H1 (cell line): ENCODE measurements at regions not wholly inside any gene's neighbourhood (a gene's known extent, or its start where the extent isn't known, plus 50 kb on each side); places are given as distances from the start of the nearest gene placed in this dataset.

Source experiments
- CTCF ChIA-PET: fragments of 300-600 bp; sonication (Branson Sonifier 250); formaldehyde crosslinking; loops from one replicate; lab custom pipeline; 2021; ENCODE audit not compliant: partially characterized antibody; lab: Charles Lee
- POLR2A ChIA-PET: fragments of 300-600 bp; sonication (Branson Sonifier 250); formaldehyde crosslinking; loops from one replicate; lab custom pipeline; 2021; ENCODE audit warnings: inconsistent platforms; ENCODE audit not compliant: partially characterized antibody; lab: Charles Lee
- DNase-seq, 2 experiments: peaks; one replicate each; pipeline versions ENCODE4 v3.0.0 to v3.0.0-alpha.2; 2010 to 2022; ENCODE audit warnings: low spot score in 2 of 2, low read depth in 1 of 2, mixed read lengths in 1 of 2
- FAIRE-seq: peaks from 2 replicates; lab custom pipeline; 2011; peaks lifted over from hg19 to GRCh38; lab: Jason Lieb, UNC
- H2AFZ ChIP-seq: 2 replicates; pipeline ENCODE4 v1.8.1; 2012; ENCODE audit warnings: low read length, inconsistent platforms
- H2AK5ac ChIP-seq: 2 replicates; pipeline ENCODE4 v1.6.1; 2013; ENCODE audit warnings: low read depth, low read length
- H2BK120ac ChIP-seq: replicated peaks from 2 replicates; pipeline ENCODE3; 2013; ENCODE audit warnings: low read depth, low read length, inconsistent platforms
- H2BK12ac ChIP-seq: 2 replicates; pipeline ENCODE4 v1.6.1; 2013; ENCODE audit warnings: low read depth, low read length
- H2BK15ac ChIP-seq: 2 replicates; pipeline ENCODE4 v1.6.1; 2013; ENCODE audit warnings: low read length
- H2BK20ac ChIP-seq: 2 replicates; pipeline ENCODE4 v1.6.1; 2013; ENCODE audit warnings: low read length
- H2BK5ac ChIP-seq: 2 replicates; pipeline ENCODE4 v1.6.1; 2013; ENCODE audit warnings: low read depth, low read length
- H3K14ac ChIP-seq: 2 replicates; pipeline ENCODE4 v1.6.1; 2013; ENCODE audit warnings: inconsistent platforms; ENCODE audit not compliant: insufficient read length
- H3K18ac ChIP-seq: 2 replicates; pipeline ENCODE4 v1.6.1; 2013; ENCODE audit warnings: low read length; ENCODE audit errors: extremely low read depth
- H3K23ac ChIP-seq: 2 replicates; pipeline ENCODE4 v1.6.1; 2013; ENCODE audit warnings: inconsistent platforms; ENCODE audit not compliant: insufficient read length
- H3K23me2 ChIP-seq: 2 replicates; pipeline ENCODE4 v1.6.1; 2013; ENCODE audit warnings: low read depth, low read length
- H3K27ac ChIP-seq: 2 replicates; pipeline ENCODE4 v1.6.1; 2011; ENCODE audit warnings: low read depth, low read length, inconsistent platforms
- H3K27me3 ChIP-seq, 4 experiments: replicated peaks in 1 of 4; 1 replicate in 1 of 4; 2 replicates in 3 of 4; pipeline versions ENCODE4 v1.6.1 to v1.8.1; 2011 to 2013; ENCODE audit warnings: low read length in 3 of 4, mild to moderate bottlenecking in 3 of 4, inconsistent platforms in 2 of 4, mixed read lengths in 2 of 4, moderate library complexity in 1 of 4; ENCODE audit not compliant: control insufficient read depth in 3 of 4, insufficient read depth in 3 of 4; ENCODE audit errors: extremely low read depth in 1 of 4
- H3K36me3 ChIP-seq, 4 experiments: 2 replicates each; pipeline versions ENCODE4 v1.6.1 to v1.8.1; 2011 to 2013; ENCODE audit warnings: mild to moderate bottlenecking in 4 of 4, low read length in 3 of 4, moderate library complexity in 2 of 4, control low read depth in 1 of 4, inconsistent platforms in 1 of 4; ENCODE audit not compliant: insufficient read depth in 4 of 4, control insufficient read depth in 2 of 4
- H3K4ac ChIP-seq: replicated peaks from 2 replicates; pipeline ENCODE3; 2013; ENCODE audit warnings: low read length, low read depth, mixed read lengths, inconsistent platforms; ENCODE audit not compliant: insufficient read length
- H3K4me1 ChIP-seq, 4 experiments: replicated peaks in 1 of 4; 1 replicate in 1 of 4; 2 replicates in 3 of 4; pipeline versions ENCODE4 v1.6.1 to v1.8.1; 2011 to 2013; ENCODE audit warnings: low read length in 3 of 4, inconsistent platforms in 2 of 4, mixed read lengths in 1 of 4; ENCODE audit not compliant: insufficient read depth in 4 of 4, control insufficient read depth in 3 of 4
- H3K4me2 ChIP-seq, 2 experiments: 2 replicates each; pipeline versions ENCODE4 v1.6.1 to v1.8.1; 2011 to 2013; ENCODE audit warnings: low read depth in 2 of 2, low read length in 2 of 2, control low read depth in 1 of 2, inconsistent platforms in 1 of 2, mild to moderate bottlenecking in 1 of 2; ENCODE audit not compliant: insufficient read depth in 1 of 2
- H3K4me3 ChIP-seq, 4 experiments: fragments of 200-600, 300-600 bp in 1 of 4; sonication (generic), shearing (Covaris generic), sonication (Bioruptor Twin) in 1 of 4; 2 replicates each; pipeline versions ENCODE4 v1.5.1 to v1.8.1; 2011 to 2016; ENCODE audit warnings: low read length in 4 of 4, low read depth in 3 of 4, control low read depth in 2 of 4, inconsistent platforms in 2 of 4, mild to moderate bottlenecking in 2 of 4, mixed read lengths in 1 of 4, moderate library complexity in 1 of 4; ENCODE audit not compliant: insufficient read depth in 2 of 4; ENCODE audit errors: extremely low read depth in 1 of 4
- H3K56ac ChIP-seq: replicated peaks from 2 replicates; pipeline ENCODE3; 2013; ENCODE audit warnings: low read depth, mild to moderate bottlenecking, mixed read lengths, low read length, inconsistent platforms; ENCODE audit not compliant: insufficient read length
- H3K79me1 ChIP-seq: 2 replicates; pipeline ENCODE4 v1.6.1; 2013; ENCODE audit warnings: low read depth, low read length, control low read depth
- H3K79me2 ChIP-seq, 2 experiments: 2 replicates each; pipeline versions ENCODE4 v1.6.1 to v1.8.1; 2012 to 2013; ENCODE audit warnings: low read length in 2 of 2, mild to moderate bottlenecking in 2 of 2, inconsistent platforms in 1 of 2; ENCODE audit not compliant: insufficient read depth in 2 of 2, control insufficient read depth in 1 of 2
- H3K9ac ChIP-seq, 4 experiments: replicated peaks in 1 of 4; 1 replicate in 1 of 4; 2 replicates in 3 of 4; pipeline versions ENCODE4 v1.6.1 to v1.8.1; 2011 to 2013; ENCODE audit warnings: low read depth in 3 of 4, low read length in 3 of 4, control low read depth in 2 of 4, mild to moderate bottlenecking in 2 of 4, moderate library complexity in 2 of 4, inconsistent platforms in 1 of 4; ENCODE audit errors: extremely low read depth in 1 of 4
- H3K9me3 ChIP-seq, 2 experiments: 2 replicates each; pipeline versions ENCODE4 v1.6.1 to v1.8.1; 2012 to 2013; ENCODE audit warnings: mild to moderate bottlenecking in 2 of 2, moderate library complexity in 2 of 2, control low read depth in 1 of 2, inconsistent platforms in 1 of 2, low read depth in 1 of 2, low read length in 1 of 2, mixed read lengths in 1 of 2; ENCODE audit not compliant: insufficient read depth in 2 of 2
- H4K20me1 ChIP-seq, 2 experiments: replicated peaks in 1 of 2; 2 replicates each; pipeline versions ENCODE3 to v1.8.1; 2011 to 2013; ENCODE audit warnings: inconsistent platforms in 2 of 2, low read length in 2 of 2, mild to moderate bottlenecking in 1 of 2; ENCODE audit not compliant: insufficient read depth in 2 of 2, control insufficient read depth in 1 of 2
- H4K5ac ChIP-seq: 2 replicates; pipeline ENCODE4 v1.6.1; 2013; ENCODE audit warnings: low read length, low read depth, mixed read lengths, inconsistent platforms; ENCODE audit not compliant: insufficient read length
- H4K8ac ChIP-seq: 2 replicates; pipeline ENCODE4 v1.8.0; 2013; ENCODE audit warnings: mild to moderate bottlenecking, moderate library complexity, low read length, inconsistent platforms; ENCODE audit not compliant: insufficient read depth; ENCODE audit errors: extremely low read depth
- H4K91ac ChIP-seq: replicated peaks from 2 replicates; pipeline ENCODE3; 2013; ENCODE audit warnings: low read length, mixed read lengths, inconsistent platforms; ENCODE audit not compliant: insufficient read length
- BACH1 ChIP-seq: IDR thresholded peaks from 2 replicates; pipeline ENCODE4 v1.6.1; 2012; ENCODE audit warnings: low read length, improper control_type of control experiment
- CTCF ChIP-seq, 3 experiments: IDR thresholded peaks; 1 replicate in 2 of 3; 2 replicates in 1 of 3; pipeline versions ENCODE4 v1.5.1 to v1.6.1; 2011; ENCODE audit warnings: low read length in 3 of 3, mild to moderate bottlenecking in 3 of 3, inconsistent platforms in 2 of 3, low read depth in 1 of 3, moderate library complexity in 1 of 3; ENCODE audit not compliant: insufficient read depth in 1 of 3; ENCODE audit errors: control extremely low read depth in 1 of 3
- GABPA ChIP-seq: IDR thresholded peaks from 2 replicates; pipeline ENCODE4 v1.6.1; 2011; ENCODE audit warnings: mild to moderate bottlenecking, low read length, moderate library complexity, borderline replicate concordance; ENCODE audit not compliant: insufficient read depth
- HDAC6 ChIP-seq: IDR thresholded peaks from one replicate; pipeline ENCODE4 v1.7.1; 2012; ENCODE audit warnings: low read depth, mild to moderate bottlenecking, inconsistent platforms, low read length, moderate library complexity
- MAFK ChIP-seq: IDR thresholded peaks from 2 replicates; pipeline ENCODE4 v1.6.1; 2012; ENCODE audit warnings: low read depth, mild to moderate bottlenecking, improper control_type of control experiment, low read length
- RNF2 ChIP-seq: fragments of 200-900, 300-1000 bp; sonication (generic); IDR thresholded peaks from 2 replicates; pipeline ENCODE4 v1.7.1; 2016; ENCODE audit warnings: borderline replicate concordance, low read depth, mild to moderate bottlenecking, antibody characterized with exemption, low read length; ENCODE audit not compliant: poor library complexity, severe bottlenecking; ENCODE audit errors: missing control alignments
- SIX5 ChIP-seq: IDR thresholded peaks from 2 replicates; pipeline ENCODE4 v1.6.1; 2011; ENCODE audit warnings: mild to moderate bottlenecking, low read depth, low read length
- TAF1 ChIP-seq: IDR thresholded peaks from 2 replicates; pipeline ENCODE4 v1.6.1; 2011; ENCODE audit warnings: mild to moderate bottlenecking, low read depth, low read length
- WGBS, 2 experiments: shearing (Covaris generic) in 1 of 2; methylation state at CpG; one replicate each; pipeline versions ENCODE4 v1.1.6 to v1.1.7; 2013 to 2015; ENCODE audit warnings: low lambda C conversion rate in 2 of 2, mixed read lengths in 2 of 2, inconsistent platforms in 1 of 2, low coverage in 1 of 2, missing lambda C conversion rate in 1 of 2; ENCODE audit not compliant: insufficient replicate concordance in 2 of 2, insufficient coverage in 1 of 2, insufficient read length in 1 of 2; ENCODE audit errors: extremely low coverage in 1 of 2, missing lambda C conversion rate in 1 of 2; 5-methylcytosine and 5-hydroxymethylcytosine counted together

- no peak for FAIRE-seq
Measured at GRCh38 chr10:84675060-84675459, 346.7 kb downstream of the CCSER2 start.

More at GRCh38 chr10:84675060-84675459, 346.7 kb downstream of the CCSER2 start:
- no peak overlapping the region for H2BK5ac ChIP-seq
- no peak overlapping the region for H3K4me3 ChIP-seq
- ChIA-PET POLR2A (no interaction called here), CTCF (interaction anchor here (0.8 to 2.5 kb wide), 6 partner anchors 9 to 61 kb away, joined by 3 to 6 read pairs (median 6); no protein-coding TSS in a partner anchor)
- no peak for DNase-seq
- no peak overlapping the region for H2BK120ac ChIP-seq
- no peaks in the 10 kb centered on the region for H3K79me2 ChIP-seq
- H4K8ac ChIP-seq = no peak overlapping the region
- H3K23me2 ChIP-seq = no peaks in the 10 kb centered on the region
- H2AK5ac ChIP-seq = no peak overlapping the region
- no peak overlapping the region for H2BK15ac ChIP-seq
- H3K27me3 ChIP-seq = no peaks in the 10 kb centered on the region
- H2BK20ac ChIP-seq = no peak overlapping the region
- no peaks in the 10 kb centered on the region for H3K79me1 ChIP-seq
- H3K18ac ChIP-seq = no peak overlapping the region
- H3K9ac ChIP-seq = no peak overlapping the region
- WGBS, 2 experiments = 89% methylated on average over 2 of the region's 2 CpGs; no CpG with 5 or more reads in 1 of the 2 experiments
- H4K91ac ChIP-seq = no peak overlapping the region
- H3K14ac ChIP-seq = no peak overlapping the region
- no peak overlapping the region for H3K4ac ChIP-seq
- no peak overlapping the region for H3K4me2 ChIP-seq
- no peak overlapping the region for H3K23ac ChIP-seq
- no peak overlapping the region for H3K56ac ChIP-seq
- TF ChIP-seq HDAC6 (no peak), RNF2 (no peak), BACH1 (no peak), SIX5 (no peak), CTCF (IDR thresholded peaks at IDR 0.05; ENCODE audit: control extremely low read depth in 1 of 3, insufficient read depth in 1 of 3, low read depth in 1 of 3, low read length in 3 of 3) (no peak), MAFK (no peak), GABPA (no peak), TAF1 (no peak)
- H4K20me1 ChIP-seq = no peaks in the 10 kb centered on the region
- H3K9me3 ChIP-seq = no peaks in the 10 kb centered on the region
- no peak overlapping the region for H2BK12ac ChIP-seq
- H3K4me1 ChIP-seq = no peaks in the 10 kb centered on the region
- no peak overlapping the region for H4K5ac ChIP-seq
- no peak overlapping the region for H2AFZ ChIP-seq
- no peak overlapping the region for H3K27ac ChIP-seq
- H3K36me3 ChIP-seq = no peaks in the 10 kb centered on the region
